Fibroblast of skin of left biceps (primary cell): ENCODE measurements at regions not wholly inside any gene's neighbourhood (a gene's known extent, or its start where the extent isn't known, plus 50 kb on each side); places are given as distances from the start of the nearest gene placed in this dataset.
A peak's percentile ranks its signal among the peaks of the same experiment; 100 is the strongest.

Source experiments
- DNase-seq, 2 experiments: peaks; one replicate each; pipeline ENCODE4 v3.0.0-alpha.2; 2013; ENCODE audit warnings: low read depth in 2 of 2

DNA sequence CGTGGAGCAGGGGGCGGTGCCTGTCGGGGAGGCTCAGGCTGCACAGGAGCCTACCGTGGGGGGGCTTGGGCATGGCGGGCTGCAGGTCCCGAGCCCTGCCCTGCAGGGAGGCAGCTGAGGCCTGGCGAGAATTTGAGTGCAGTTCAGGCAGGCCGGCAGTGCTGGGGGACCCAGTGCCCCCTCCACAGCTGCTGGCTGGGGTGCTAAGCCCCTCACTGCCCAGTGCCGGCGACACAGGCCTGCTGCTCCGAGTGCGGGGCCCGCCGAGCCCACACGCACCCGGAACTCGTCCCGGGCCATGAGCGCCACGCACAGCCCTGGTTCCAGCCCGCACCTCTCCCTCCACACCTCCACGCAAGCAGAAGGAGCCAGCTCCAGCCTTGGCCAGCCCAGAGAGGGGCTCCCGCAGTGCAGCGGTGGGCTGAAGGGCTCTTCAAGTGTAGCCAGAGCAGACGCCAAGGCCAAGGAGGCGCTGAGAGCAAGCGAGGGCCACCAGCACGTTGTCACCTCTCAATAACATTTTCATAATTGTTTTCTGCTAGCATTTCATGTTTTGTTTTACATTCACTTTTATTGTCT, 1378.9 kb upstream of the CELF4 start:
- no peak for DNase-seq

- DNase-seq: no peak
Observed at GRCh38 chr18:38941711-38942561, 1376.3 kb upstream of the CELF4 start.

- DNase-seq: no peak
Observed at GRCh38 chr18:38940863-38941531, 1375.4 kb upstream of the CELF4 start.

- no peak for DNase-seq
Observed at GRCh38 chr18:38940475-38940862, 1374.9 kb upstream of the CELF4 start.

DNA sequence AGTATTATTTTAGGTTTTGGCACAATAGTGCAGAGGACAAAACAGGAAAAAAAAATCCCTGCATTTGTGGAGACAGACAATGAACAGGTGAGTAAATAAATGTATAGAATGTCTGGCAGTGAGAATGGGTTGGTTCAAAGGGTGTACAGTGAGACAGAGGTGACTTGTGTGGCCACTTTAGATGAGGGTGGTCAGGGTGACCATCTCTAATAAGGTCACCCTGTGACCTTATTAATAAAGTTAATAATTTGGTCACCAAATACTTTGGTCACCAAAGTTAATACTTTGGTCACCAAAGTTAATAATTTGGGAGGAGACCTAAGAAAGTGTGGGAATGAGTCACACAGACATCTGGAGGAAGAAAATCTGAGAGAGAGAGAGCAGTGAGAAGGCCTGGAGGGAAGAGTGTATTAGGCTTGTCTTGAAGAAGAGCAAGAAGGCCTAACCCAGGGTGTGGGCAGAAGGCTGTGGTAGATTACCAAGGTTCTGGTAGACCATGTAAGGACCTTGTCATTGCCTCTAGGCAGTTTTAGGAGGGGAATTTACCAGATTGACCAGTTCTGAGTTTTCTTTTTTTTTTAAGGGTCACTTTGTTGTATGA, 1368.4 kb upstream of the CELF4 start:
- no peak for DNase-seq

DNA sequence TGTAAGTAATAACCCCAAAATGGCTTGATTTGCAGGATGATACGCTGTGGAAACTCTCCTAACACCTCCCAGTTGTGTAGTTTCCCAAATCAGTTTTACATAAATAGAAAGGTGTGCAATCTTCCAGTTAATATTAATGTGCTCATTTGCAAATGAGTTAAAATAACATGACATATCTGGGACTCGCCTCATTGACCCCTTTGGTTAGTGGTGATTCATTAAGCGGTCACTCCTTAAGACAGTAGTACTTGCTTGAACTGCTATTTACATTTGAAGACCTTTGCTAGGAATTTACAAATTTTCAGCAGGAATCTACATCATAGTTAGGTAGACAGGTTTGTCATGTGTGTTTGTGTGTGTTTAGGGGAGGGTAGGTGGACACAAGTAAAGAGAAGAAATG, 1367.7 kb upstream of the CELF4 start:
- DNase-seq: no peak

GRCh38 chr18:38932752-38933151, 1367.2 kb upstream of the CELF4 start:
- DNase-seq: no peak

- no peak for DNase-seq
Observed at GRCh38 chr18:38931754-38932050, 1366.1 kb upstream of the CELF4 start.

DNA sequence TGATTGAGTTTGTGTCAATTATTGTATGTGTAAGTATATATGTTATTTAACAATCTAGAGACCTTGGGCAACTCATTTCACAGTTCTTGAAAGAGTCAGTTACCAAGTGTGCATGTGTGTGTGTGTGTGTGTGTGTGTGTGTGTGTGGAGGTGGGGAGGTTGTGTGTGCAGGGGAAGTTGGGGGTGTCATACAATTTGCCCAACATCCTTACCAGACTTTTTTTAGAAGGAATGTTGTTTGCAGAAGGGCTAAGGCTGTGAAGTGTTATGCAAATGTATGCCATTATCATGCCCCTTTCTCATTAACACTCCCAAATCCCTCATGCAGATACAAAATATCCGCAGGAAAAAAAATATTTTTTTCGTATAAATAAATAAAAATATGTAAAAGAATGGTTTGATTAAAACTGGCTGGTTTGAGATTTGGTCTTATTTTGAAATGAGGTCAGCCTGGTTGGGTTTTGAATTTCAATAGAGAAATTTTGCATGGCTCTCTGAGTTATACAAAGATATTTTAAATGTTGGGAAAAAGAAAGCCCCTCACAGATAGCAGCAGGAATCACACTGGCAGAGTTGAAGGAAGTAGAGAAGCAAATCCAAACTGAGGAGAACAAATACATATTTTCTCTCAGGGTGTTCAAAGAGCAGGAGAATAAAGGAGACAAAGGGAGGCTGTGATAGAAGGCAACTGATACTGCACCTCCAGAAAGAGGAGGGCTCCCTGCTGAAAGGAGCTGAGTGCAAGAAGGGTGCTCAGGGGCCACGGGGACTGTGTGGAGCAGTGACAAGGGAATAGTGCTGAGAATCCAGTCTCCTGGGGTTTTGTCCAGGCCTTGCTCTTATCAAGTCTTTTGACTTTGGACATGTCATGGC, 1365.5 kb upstream of the CELF4 start:
- DNase-seq: no peak

GRCh38 chr18:38923540-38923939, 1357.9 kb upstream of the CELF4 start:
- no peak for DNase-seq

DNA sequence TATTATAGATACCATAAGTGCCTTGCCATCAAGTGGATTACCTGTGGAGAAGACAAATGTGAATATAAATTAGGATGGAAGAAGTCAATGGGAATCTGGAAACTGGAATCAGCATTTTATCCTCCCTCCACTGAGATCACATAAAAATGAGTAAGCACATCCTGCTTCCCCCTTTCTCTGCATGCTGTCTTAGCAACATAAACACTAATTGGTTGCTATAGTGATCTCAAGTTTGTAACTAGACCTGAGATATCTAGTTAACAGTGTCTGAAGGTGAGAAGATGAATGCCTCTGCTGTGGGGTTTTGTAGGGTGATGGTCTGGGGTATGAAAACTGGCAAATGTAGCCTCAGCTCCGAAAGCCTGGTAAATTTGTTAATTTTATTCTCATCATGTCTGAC, 1357.5 kb upstream of the CELF4 start:
- DNase-seq: no peak

DNA sequence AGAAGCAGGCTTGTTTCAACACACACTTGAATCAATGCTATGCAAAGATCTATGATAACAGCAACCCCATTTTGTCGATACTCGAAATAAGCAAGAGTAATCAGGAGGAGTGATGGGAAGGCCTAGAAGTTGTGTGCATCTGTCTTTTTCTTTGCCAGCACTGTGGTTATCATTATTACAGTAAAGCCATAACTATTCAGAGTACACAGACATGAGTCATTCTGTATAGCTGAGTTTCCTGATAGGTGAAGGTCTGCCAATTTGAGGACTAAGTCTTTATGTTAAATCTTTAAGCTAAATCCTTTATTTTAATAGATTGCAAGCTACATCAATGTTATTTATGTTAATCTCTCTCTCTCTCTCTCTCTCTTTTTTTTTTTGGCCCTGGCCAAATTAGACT, 1344.4 kb upstream of the CELF4 start:
- DNase-seq: peak in 1 of 2 experiments; percentile 3

GRCh38 chr18:38902796-38903195, 1337.2 kb upstream of the CELF4 start:
- DNase-seq: no peak

DNA sequence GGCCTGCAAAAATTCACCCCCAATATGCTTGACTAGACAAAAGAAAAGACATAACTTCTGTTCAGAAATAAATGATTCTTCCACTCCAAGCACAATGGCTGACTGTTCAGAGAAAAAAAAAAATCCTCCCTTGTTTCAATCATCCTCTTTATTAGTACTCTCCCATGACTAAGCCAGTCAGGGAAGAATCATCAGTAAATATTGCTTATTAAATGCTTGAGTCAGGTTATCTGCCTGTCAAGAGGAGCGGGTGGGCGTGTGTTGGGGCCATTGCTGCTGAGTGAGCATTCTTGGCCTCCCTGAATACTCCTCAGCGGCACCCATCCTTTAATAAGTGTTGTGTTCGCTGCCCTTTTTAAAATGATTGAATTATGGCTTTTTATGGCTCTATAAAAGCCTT, 1334.8 kb upstream of the CELF4 start:
- no peak for DNase-seq

GRCh38 chr18:38900031-38900430, 1334.4 kb upstream of the CELF4 start:
- no peak for DNase-seq

DNA sequence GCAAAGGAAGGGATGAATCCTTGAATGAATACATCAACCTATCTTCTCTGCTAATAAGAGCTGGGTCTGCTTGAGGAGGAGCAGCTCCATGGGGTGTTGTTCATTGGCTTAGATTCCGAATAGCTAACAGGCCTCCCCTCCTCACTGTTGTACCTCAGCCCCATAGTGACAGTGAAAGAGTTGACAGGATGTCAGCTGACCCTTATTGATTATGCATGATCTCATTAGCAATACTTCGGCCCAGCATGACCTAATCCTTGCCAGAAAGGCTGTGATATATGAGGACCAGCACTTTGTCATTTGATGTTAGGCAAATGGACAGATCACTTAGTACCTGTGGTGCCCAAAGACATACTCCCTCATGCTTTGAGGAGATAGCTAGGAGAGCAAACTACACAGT, 1333.7 kb upstream of the CELF4 start:
- no peak for DNase-seq

DNA sequence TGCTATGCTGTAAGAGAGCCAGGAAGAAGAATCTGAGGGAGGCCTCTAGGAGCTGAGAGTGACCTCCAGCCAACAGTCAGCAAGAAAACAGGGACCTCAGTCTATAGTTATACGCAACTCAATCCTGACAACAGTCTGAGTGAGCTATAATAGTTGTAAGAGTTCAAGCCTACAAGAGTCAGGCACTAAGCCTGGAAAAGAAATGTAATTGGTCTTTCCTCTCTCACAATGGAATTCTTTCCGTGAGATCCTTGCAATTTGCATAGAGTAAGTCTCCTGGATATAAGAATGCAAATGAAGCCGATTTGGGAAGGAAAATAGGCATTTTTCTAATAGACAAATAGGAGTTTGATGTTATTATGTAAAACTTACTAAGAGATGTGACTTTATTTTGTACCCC, 1332.6 kb upstream of the CELF4 start:
- no peak for DNase-seq

DNA sequence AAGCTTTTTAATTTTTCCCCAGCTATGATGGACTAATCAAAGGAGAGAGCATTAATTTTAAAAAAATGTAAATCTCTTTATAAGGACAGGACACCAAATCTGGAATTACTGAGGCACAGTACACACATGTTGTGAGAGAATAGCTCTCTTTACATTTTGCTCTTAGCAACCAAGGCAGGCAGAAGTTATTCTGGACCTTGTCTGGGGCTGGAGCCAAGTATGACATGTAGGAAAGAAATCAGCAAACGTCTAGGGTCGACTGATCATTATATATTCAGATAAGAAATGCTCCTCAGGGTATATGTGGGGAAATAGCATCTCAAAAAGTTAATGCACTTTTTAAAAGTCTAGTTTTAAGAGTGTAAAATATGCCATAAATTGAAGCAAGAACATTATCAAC, 1330.0 kb upstream of the CELF4 start:
- no peak for DNase-seq

DNA sequence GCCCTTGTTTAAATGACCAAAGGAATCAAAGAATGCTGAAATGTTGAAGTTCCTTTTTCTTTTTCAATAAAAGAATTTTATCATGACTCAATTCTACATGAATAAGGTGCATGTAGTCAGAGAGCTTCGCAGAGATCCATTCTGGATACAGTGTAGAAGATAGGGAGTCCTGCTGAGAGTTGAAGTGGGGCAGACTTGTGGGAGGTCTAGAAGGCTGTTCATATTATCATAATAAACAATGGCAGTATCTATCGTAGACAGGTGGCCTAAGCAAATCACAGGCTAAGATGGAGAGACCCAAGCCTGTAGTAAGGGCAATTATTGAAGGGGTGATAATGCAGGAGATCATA, 1322.0 kb upstream of the CELF4 start:
- DNase-seq: no peak

GRCh38 chr18:38886861-38887670, 1321.5 kb upstream of the CELF4 start:
- no peak for DNase-seq

GRCh38 chr18:38886235-38886634, 1320.6 kb upstream of the CELF4 start:
- DNase-seq: no peak
